ENCODE measurements at regions not wholly inside any gene's neighbourhood (a gene's known extent, or its start where the extent isn't known, plus 50 kb on each side); places are given as distances from the start of the nearest gene placed in this dataset.

- TF ChIP-seq ASH2L (IDR thresholded peaks at IDR 0.05; ENCODE audit: borderline replicate concordance, low read depth) (peak; percentile 53; the same call in 1 of the 2 replicates), ZNF687 (IDR thresholded peaks at IDR 0.05) (0 out of 2 replicates have a peak, but pooled peaks have one; percentile 37), CEBPZ (IDR thresholded peaks at IDR 0.05; ENCODE audit: low read depth, low read length) (no peak), RAD51 (IDR thresholded peaks at IDR 0.05) (no peak), BCL11A (IDR thresholded peaks at IDR 0.05; ENCODE audit: low read depth, low read length) (peak; percentile 32; the same call in 1 of the 2 replicates), NFYB (IDR thresholded peaks at IDR 0.05; ENCODE audit: insufficient read depth, low read depth, low read length) (no peak), KDM1A (IDR thresholded peaks at IDR 0.05; ENCODE audit: borderline replicate concordance) (no peak), TBL1XR1 (IDR thresholded peaks at IDR 0.05; ENCODE audit: low read depth, low read length) (0 out of 2 replicates have a peak, but pooled peaks have one; percentile 13), CHD1 (IDR thresholded peaks at IDR 0.05; ENCODE audit: low read depth, low read length) (no peak), KAT2A (conservative IDR thresholded peaks at IDR 0.05; ENCODE audit: control insufficient read depth, low read depth, low read length) (no peak), CREM (IDR thresholded peaks at IDR 0.05; ENCODE audit: low read depth) (peak; percentile 79), HDAC2 (IDR thresholded peaks at IDR 0.05) (no peak), MEF2B (IDR thresholded peaks at IDR 0.05; ENCODE audit: partially characterized antibody, poor library complexity, severe bottlenecking) (peak; percentile 81), TCF7 (IDR thresholded peaks at IDR 0.05; ENCODE audit: borderline replicate concordance) (peak; percentile 52; the same call in 1 of the 2 replicates), SMC3 (IDR thresholded peaks at IDR 0.05; ENCODE audit: borderline replicate concordance, low read length) (peak; percentile 31; the same call in 1 of the 2 replicates), ZBTB4 (CRISPR knock-in tag; IDR thresholded peaks at IDR 0.05) (no peak), WRNIP1 (IDR thresholded peaks at IDR 0.05; ENCODE audit: borderline replicate concordance, low read depth, low read length) (no peak), IRF4 (IDR thresholded peaks at IDR 0.05; ENCODE audit: low read depth, low read length) (peak; percentile 32; the same call in 1 of the 2 replicates)
These were observed 98.4 kb upstream of the DUSP22 start (continued) for GRCh38 chr6:193773-194310.
